Trophoblast cell (in vitro differentiated cells and primary cell): ENCODE measurements at regions not wholly inside any gene's neighbourhood (a gene's known extent, or its start where the extent isn't known, plus 50 kb on each side); places are given as distances from the start of the nearest gene placed in this dataset.

Experiments used
- DNase-seq, 2 donors: peaks; one replicate each; pipeline ENCODE4 v3.0.0-alpha.2; 2016
- H2AFZ ChIP-seq: 2 replicates; pipeline ENCODE4 v1.6.1; 2013; ENCODE audit warnings: low read length, moderate library complexity, mild to moderate bottlenecking; ENCODE audit not compliant: insufficient read depth, poor library complexity
- H2AK5ac ChIP-seq: 2 replicates; pipeline ENCODE4 v1.6.1; 2013; ENCODE audit warnings: mild to moderate bottlenecking, low read length
- H2BK120ac ChIP-seq: 2 replicates; pipeline ENCODE4 v1.6.1; 2013; ENCODE audit warnings: low read length, mild to moderate bottlenecking, moderate library complexity; ENCODE audit not compliant: insufficient read depth, poor library complexity
- H2BK12ac ChIP-seq: 2 replicates; pipeline ENCODE4 v1.6.1; 2013; ENCODE audit warnings: mild to moderate bottlenecking, low read length, moderate library complexity
- H2BK5ac ChIP-seq: 2 replicates; pipeline ENCODE4 v1.6.1; 2013; ENCODE audit warnings: low read length, low read depth, moderate library complexity, mild to moderate bottlenecking; ENCODE audit not compliant: poor library complexity
- H3K14ac ChIP-seq: 2 replicates; pipeline ENCODE4 v1.6.1; 2013; ENCODE audit warnings: mild to moderate bottlenecking, low read length
- H3K18ac ChIP-seq: 2 replicates; pipeline ENCODE4 v1.6.1; 2013; ENCODE audit warnings: mild to moderate bottlenecking, low read length
- H3K23ac ChIP-seq: 2 replicates; pipeline ENCODE4 v1.6.1; 2013; ENCODE audit warnings: low read length
- H3K27ac ChIP-seq: 2 replicates; pipeline ENCODE4 v1.5.1; 2013; ENCODE audit warnings: low read depth, mild to moderate bottlenecking, inconsistent platforms, low read length, moderate library complexity
- H3K27me3 ChIP-seq: 2 replicates; pipeline ENCODE4 v1.6.1; 2013; ENCODE audit warnings: inconsistent platforms, mild to moderate bottlenecking, low read length, moderate library complexity; ENCODE audit not compliant: insufficient read depth
- H3K36me3 ChIP-seq, 2 experiments: 1 replicate in 1 of 2; 2 replicates in 1 of 2; pipeline ENCODE4 v1.6.1; 2013; ENCODE audit warnings: low read length in 2 of 2, mild to moderate bottlenecking in 2 of 2, moderate library complexity in 1 of 2; ENCODE audit not compliant: insufficient read depth in 2 of 2, control insufficient read depth in 1 of 2
- H3K4ac ChIP-seq: 2 replicates; pipeline ENCODE4 v1.6.1; 2013; ENCODE audit warnings: low read depth, mild to moderate bottlenecking, low read length, moderate library complexity
- H3K4me1 ChIP-seq, 2 experiments: 1 replicate in 1 of 2; 2 replicates in 1 of 2; pipeline ENCODE4 v1.6.1; 2013; ENCODE audit warnings: low read length in 2 of 2, mild to moderate bottlenecking in 2 of 2, moderate library complexity in 1 of 2; ENCODE audit not compliant: insufficient read depth in 2 of 2, control insufficient read depth in 1 of 2
- H3K4me2 ChIP-seq: 2 replicates; pipeline ENCODE4 v1.6.1; 2013; ENCODE audit warnings: inconsistent platforms, mild to moderate bottlenecking, low read length, moderate library complexity
- H3K4me3 ChIP-seq: 2 replicates; pipeline ENCODE4 v1.5.1; 2013; ENCODE audit warnings: mild to moderate bottlenecking, low read depth, low read length, inconsistent platforms
- H3K79me1 ChIP-seq: one replicate; pipeline ENCODE4 v1.6.1; 2013; ENCODE audit warnings: low read length
- H3K79me2 ChIP-seq: 2 replicates; pipeline ENCODE4 v1.6.1; 2013; ENCODE audit warnings: low read length, mild to moderate bottlenecking; ENCODE audit not compliant: control insufficient read depth, insufficient read depth, poor library complexity
- H3K9ac ChIP-seq: 2 replicates; pipeline ENCODE4 v1.6.1; 2013; ENCODE audit warnings: mild to moderate bottlenecking, low read length
- H3K9me3 ChIP-seq: 2 replicates; pipeline ENCODE4 v1.6.1; 2013; ENCODE audit warnings: low read depth, mild to moderate bottlenecking, control low read depth, inconsistent platforms, low read length; ENCODE audit not compliant: insufficient read depth
- H4K12ac ChIP-seq: 2 replicates; pipeline ENCODE4 v1.6.1; 2013; ENCODE audit warnings: low read depth, mild to moderate bottlenecking, low read length, moderate library complexity
- H4K8ac ChIP-seq: 2 replicates; pipeline ENCODE4 v1.6.1; 2013; ENCODE audit warnings: low read depth, mild to moderate bottlenecking, low read length, moderate library complexity
- H4K91ac ChIP-seq: one replicate; pipeline ENCODE4 v1.6.1; 2013; ENCODE audit warnings: low read depth, mild to moderate bottlenecking, low read length, moderate library complexity
- WGBS: extraction: QIAGEN DNeasy Blood & Tissue Kit; methylation state at CpG from one replicate; pipeline ENCODE4 v1.1.7; 2013; ENCODE audit warnings: missing lambda C conversion rate; ENCODE audit not compliant: insufficient read length, insufficient coverage; ENCODE audit errors: extremely low coverage; 5-methylcytosine and 5-hydroxymethylcytosine counted together

GRCh38 chr22:49272546-49273125 is 555.0 kb downstream of the BRD1 start:
- Histone ChIP-seq H2AFZ (no peak overlapping the region), H3K4me2 (no peak overlapping the region), H2BK120ac (no peak overlapping the region), H3K4me1 (no peaks in the 10 kb centered on the region), H3K27me3 (no peaks in the 10 kb centered on the region), H3K36me3 (no peaks in the 10 kb centered on the region), H4K8ac (no peak overlapping the region), H3K18ac (no peak overlapping the region), H2BK5ac (no peak overlapping the region), H3K9ac (no peak overlapping the region), H4K91ac (no peak overlapping the region), H3K4me3 (no peak overlapping the region), H3K9me3 (peaks cover 1% of the 10 kb centered on the region), H3K14ac (no peak overlapping the region), H2AK5ac (no peak overlapping the region), H4K12ac (no peak overlapping the region), H2BK12ac (no peak overlapping the region), H3K4ac (no peak overlapping the region), H3K23ac (no peak overlapping the region), H3K79me1 (no peaks in the 10 kb centered on the region), H3K79me2 (no peaks in the 10 kb centered on the region), H3K27ac (no peak overlapping the region)
- DNase-seq: no peak
- no CpG with 5 or more reads among the region's 17 CpGs for WGBS

- DNase-seq: no peak
- Histone ChIP-seq H3K4me3 (no peak overlapping the region), H3K9ac (no peak overlapping the region), H2BK5ac (no peak overlapping the region), H3K4me2 (no peak overlapping the region), H2AFZ (no peak overlapping the region), H2BK12ac (no peak overlapping the region), H3K27ac (no peak overlapping the region), H3K23ac (no peak overlapping the region), H3K27me3 (no peaks in the 10 kb centered on the region), H4K8ac (no peak overlapping the region), H3K36me3 (no peaks in the 10 kb centered on the region), H2BK120ac (no peak overlapping the region), H4K12ac (no peak overlapping the region), H3K14ac (no peak overlapping the region), H2AK5ac (no peak overlapping the region), H3K18ac (no peak overlapping the region), H3K4me1 (no peaks in the 10 kb centered on the region), H4K91ac (no peak overlapping the region), H3K9me3 (peaks cover 1% of the 10 kb centered on the region), H3K79me1 (no peaks in the 10 kb centered on the region), H3K79me2 (no peaks in the 10 kb centered on the region), H3K4ac (no peak overlapping the region)
- no CpG with 5 or more reads among the region's 5 CpGs for WGBS
Observed at GRCh38 chr22:49271831-49272230, 555.8 kb downstream of the BRD1 start.

GRCh38 chr22:49271369-49271727 is 556.3 kb downstream of the BRD1 start:
- Histone ChIP-seq H2AK5ac (no peak overlapping the region), H3K4ac (no peak overlapping the region), H3K14ac (no peak overlapping the region), H4K8ac (no peak overlapping the region), H3K18ac (no peak overlapping the region), H3K79me1 (no peaks in the 10 kb centered on the region), H3K23ac (no peak overlapping the region), H3K79me2 (no peaks in the 10 kb centered on the region), H3K4me1 (no peaks in the 10 kb centered on the region), H3K4me2 (no peak overlapping the region), H3K9me3 (peaks cover 4% of the 10 kb centered on the region), H3K9ac (no peak overlapping the region), H3K36me3 (no peaks in the 10 kb centered on the region), H4K12ac (no peak overlapping the region), H3K27me3 (no peaks in the 10 kb centered on the region), H2BK12ac (no peak overlapping the region), H4K91ac (no peak overlapping the region), H3K4me3 (no peak overlapping the region), H2BK120ac (no peak overlapping the region), H2BK5ac (no peak overlapping the region), H3K27ac (no peak overlapping the region), H2AFZ (no peak overlapping the region)
- DNase-seq: no peak

GRCh38 chr22:49270595-49271368 is 556.9 kb downstream of the BRD1 start:
- Histone ChIP-seq H3K14ac (no peak overlapping the region), H3K36me3 (no peaks in the 10 kb centered on the region), H4K12ac (no peak overlapping the region), H3K4ac (no peak overlapping the region), H3K23ac (no peak overlapping the region), H3K79me2 (no peaks in the 10 kb centered on the region), H3K4me3 (no peak overlapping the region), H3K4me2 (no peak overlapping the region), H2BK12ac (no peak overlapping the region), H2AK5ac (no peak overlapping the region), H2AFZ (no peak overlapping the region), H3K27me3 (no peaks in the 10 kb centered on the region), H3K27ac (no peak overlapping the region), H2BK5ac (no peak overlapping the region), H3K9ac (no peak overlapping the region), H3K9me3 (peaks cover 4% of the 10 kb centered on the region), H3K18ac (no peak overlapping the region), H2BK120ac (no peak overlapping the region), H3K79me1 (no peaks in the 10 kb centered on the region), H4K91ac (no peak overlapping the region), H3K4me1 (no peaks in the 10 kb centered on the region), H4K8ac (no peak overlapping the region)
- no CpG with 5 or more reads among the region's 17 CpGs for WGBS
- DNase-seq: no peak
